Lower leg skin (tissue), 3 donors: ENCODE measurements at regions not wholly inside any gene's neighbourhood (a gene's known extent, or its start where the extent isn't known, plus 50 kb on each side); places are given as distances from the start of the nearest gene placed in this dataset.

Source experiments
- POLR2A ChIP-seq, 2 donors: fragments of 450-650 bp; IDR thresholded peaks; one replicate each; pipeline ENCODE4 v1.6.1; 2016 to 2017; ENCODE audit warnings: antibody characterized with exemption in 2 of 2, mild to moderate bottlenecking in 1 of 2, moderate library complexity in 1 of 2
- TF ChIP-seq, protein P1 (sequence below), 3 donors: fragments of 450-650 bp; IDR thresholded peaks; one replicate each; pipeline ENCODE4 v1.5.1; 2016; ENCODE audit warnings: antibody characterized with exemption in 3 of 3, mild to moderate bottlenecking in 3 of 3, moderate library complexity in 2 of 3

GRCh38 chr2:37856101-37856751 lies 68.9 kb upstream of the RMDN2 start:
- TF ChIP-seq, protein P1, sequence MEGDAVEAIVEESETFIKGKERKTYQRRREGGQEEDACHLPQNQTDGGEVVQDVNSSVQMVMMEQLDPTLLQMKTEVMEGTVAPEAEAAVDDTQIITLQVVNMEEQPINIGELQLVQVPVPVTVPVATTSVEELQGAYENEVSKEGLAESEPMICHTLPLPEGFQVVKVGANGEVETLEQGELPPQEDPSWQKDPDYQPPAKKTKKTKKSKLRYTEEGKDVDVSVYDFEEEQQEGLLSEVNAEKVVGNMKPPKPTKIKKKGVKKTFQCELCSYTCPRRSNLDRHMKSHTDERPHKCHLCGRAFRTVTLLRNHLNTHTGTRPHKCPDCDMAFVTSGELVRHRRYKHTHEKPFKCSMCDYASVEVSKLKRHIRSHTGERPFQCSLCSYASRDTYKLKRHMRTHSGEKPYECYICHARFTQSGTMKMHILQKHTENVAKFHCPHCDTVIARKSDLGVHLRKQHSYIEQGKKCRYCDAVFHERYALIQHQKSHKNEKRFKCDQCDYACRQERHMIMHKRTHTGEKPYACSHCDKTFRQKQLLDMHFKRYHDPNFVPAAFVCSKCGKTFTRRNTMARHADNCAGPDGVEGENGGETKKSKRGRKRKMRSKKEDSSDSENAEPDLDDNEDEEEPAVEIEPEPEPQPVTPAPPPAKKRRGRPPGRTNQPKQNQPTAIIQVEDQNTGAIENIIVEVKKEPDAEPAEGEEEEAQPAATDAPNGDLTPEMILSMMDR (IDR thresholded peaks at IDR 0.05) = no peak
- no peak for TF ChIP-seq POLR2A (IDR thresholded peaks at IDR 0.05)
